ENCODE measurements at regions not wholly inside any gene's neighbourhood (a gene's known extent, or its start where the extent isn't known, plus 50 kb on each side); places are given as distances from the start of the nearest gene placed in this dataset.

GRCh38 chr4:19375931-19376330, 875.8 kb upstream of the SLIT2 start:
- TF ChIP-seq TAF1 (IDR thresholded peaks at IDR 0.05; ENCODE audit: borderline replicate concordance, insufficient read depth, low read length) (no peak), POLR2AphosphoS5 (IDR thresholded peaks at IDR 0.05; ENCODE audit: low read depth, low read length) (no peak), REST (IDR thresholded peaks at IDR 0.05; ENCODE audit: insufficient read depth in 1 of 2, low read depth in 2 of 2, low read length in 2 of 2) (no peak)

Data from PFSK-1 (cell line).